BJ (cell line): ENCODE measurements at regions not wholly inside any gene's neighbourhood (a gene's known extent, or its start where the extent isn't known, plus 50 kb on each side); places are given as distances from the start of the nearest gene placed in this dataset.

ENCODE experiments used
- CTCF ChIA-PET: fragments of 350-600 bp; formaldehyde crosslinking; extraction: SDS; loops from one replicate; lab custom pipeline; 2021; ENCODE audit warnings: antibody characterized with exemption, inconsistent platforms; lab: Yijun Ruan, JAX
- POLR2A ChIA-PET: fragments of 300-600 bp; sonication (Branson Sonifier 250); formaldehyde crosslinking; extraction: SDS; loops from one replicate; lab custom pipeline; 2021; ENCODE audit warnings: antibody characterized with exemption; lab: Charles Lee
- DNase-seq: peaks from one replicate; pipeline ENCODE4 v3.0.0-alpha.2; 2011; ENCODE audit warnings: low read depth
- H3K27me3 ChIP-seq: 2 replicates; pipeline ENCODE4 v1.6.0; 2011; ENCODE audit warnings: low read length; ENCODE audit not compliant: control insufficient read depth, insufficient read depth
- H3K36me3 ChIP-seq: 2 replicates; pipeline ENCODE4 v1.5.1; 2011; ENCODE audit warnings: low read length; ENCODE audit not compliant: control insufficient read depth, insufficient read depth
- H3K4me3 ChIP-seq: 2 replicates; pipeline ENCODE4 v1.5.1; 2011; ENCODE audit warnings: low read depth, mild to moderate bottlenecking, control low read depth, low read length
- CTCF ChIP-seq: IDR thresholded peaks from 2 replicates; pipeline ENCODE4 v1.5.1; 2011; ENCODE audit warnings: low read depth, mild to moderate bottlenecking, control low read depth, inconsistent platforms, low read length, moderate library complexity; ENCODE audit not compliant: insufficient read depth

- POLR2A ChIA-PET = interaction anchor here (0.7 kb wide), 1 partner anchor 18 kb away, joined by 3 read pairs; no protein-coding TSS in a partner anchor
- TF ChIP-seq CTCF = peak; percentile 87
- H3K27me3 ChIP-seq = no peaks in the 10 kb centered on the region
- DNase-seq = peak; percentile 42
- H3K4me3 ChIP-seq = no peak overlapping the region
- CTCF ChIA-PET = interaction anchor here (0.5 to 5.9 kb wide), 68 partner anchors 10 to 581 kb away, joined by 3 to 128 read pairs (median 6); no protein-coding TSS in a partner anchor
- H3K36me3 ChIP-seq = no peaks in the 10 kb centered on the region
These were observed 214.0 kb upstream of the PRSS1 start for GRCh38 chr7:142535123-142535779.

- ChIA-PET CTCF (interaction anchor here (0.5 to 5.9 kb wide), 58 partner anchors 9 to 581 kb away, joined by 3 to 128 read pairs (median 8); no protein-coding TSS in a partner anchor), POLR2A (no interaction called here)
- Histone ChIP-seq H3K36me3 (no peaks in the 10 kb centered on the region), H3K27me3 (no peaks in the 10 kb centered on the region), H3K4me3 (no peak overlapping the region)
- no peak for DNase-seq
- TF ChIP-seq CTCF = no peak
These were observed 214.5 kb upstream of the PRSS1 start for GRCh38 chr7:142534726-142535122.

- POLR2A ChIA-PET = no interaction called here
- DNase-seq = no peak
- H3K36me3 ChIP-seq = no peaks in the 10 kb centered on the region
- no peaks in the 10 kb centered on the region for H3K27me3 ChIP-seq
- CTCF ChIA-PET = interaction anchor here (0.7 to 5.9 kb wide), 15 partner anchors 9 to 277 kb away, joined by 3 to 128 read pairs (median 22); no protein-coding TSS in a partner anchor
- TF ChIP-seq CTCF = no peak
- no peak overlapping the region for H3K4me3 ChIP-seq
These were observed 215.4 kb upstream of the PRSS1 start for GRCh38 chr7:142533920-142534319.

- ChIA-PET POLR2A (no interaction called here), CTCF (interaction anchor here (0.6 to 7.6 kb wide), 11 partner anchors 10 to 264 kb away, joined by 3 to 87 read pairs (median 4); no protein-coding TSS in a partner anchor)
- H3K4me3 ChIP-seq = no peak overlapping the region
- DNase-seq = no peak
- no peak for TF ChIP-seq CTCF
- H3K36me3 ChIP-seq = no peaks in the 10 kb centered on the region
- peaks cover 9% of the 10 kb centered on the region for H3K27me3 ChIP-seq
These were observed 219.7 kb upstream of the PRSS1 start for GRCh38 chr7:142529591-142529990.

- POLR2A ChIA-PET = no interaction called here
- H3K27me3 ChIP-seq = peaks cover 9% of the 10 kb centered on the region
- CTCF ChIA-PET = interaction anchor here (0.6 to 7.6 kb wide), 12 partner anchors 9 to 282 kb away, joined by 3 to 87 read pairs (median 4); no protein-coding TSS in a partner anchor
- no peaks in the 10 kb centered on the region for H3K36me3 ChIP-seq
- H3K4me3 ChIP-seq = no peak overlapping the region
- DNase-seq = no peak
- 0 out of 2 replicates have a peak, but pooled peaks have one; percentile 15 for TF ChIP-seq CTCF
These were observed 220.5 kb upstream of the PRSS1 start for GRCh38 chr7:142528608-142529408.
